Lower lobe of right lung (tissue), 2 donors: ENCODE measurements at regions not wholly inside any gene's neighbourhood (a gene's known extent, or its start where the extent isn't known, plus 50 kb on each side); places are given as distances from the start of the nearest gene placed in this dataset.

ENCODE experiments used
- ATAC-seq, 2 donors: fragments of 200-7000 bp; cut with Tn5 transposase; one replicate each; pipeline ENCODE4 v1.9.1; 2020 to 2022; ENCODE audit warnings: mild to moderate bottlenecking in 2 of 2, moderate library complexity in 2 of 2
- DNase-seq: peaks from one replicate; pipeline ENCODE4 v3.0.0-alpha.2; 2020
- H3K27ac ChIP-seq: fragments of 200-600 bp; one replicate; pipeline ENCODE4 v1.8.0; 2022
- H3K27me3 ChIP-seq: fragments of 200-600 bp; one replicate; pipeline ENCODE4 v1.8.0; 2022; ENCODE audit warnings: low read depth
- H3K36me3 ChIP-seq: fragments of 200-600 bp; one replicate; pipeline ENCODE4 v1.8.0; 2022; ENCODE audit warnings: mild to moderate bottlenecking
- H3K4me1 ChIP-seq: fragments of 200-600 bp; one replicate; pipeline ENCODE4 v1.8.0; 2022
- H3K4me3 ChIP-seq: fragments of 200-600 bp; one replicate; pipeline ENCODE4 v1.8.0; 2022; ENCODE audit warnings: mild to moderate bottlenecking
- H3K9me3 ChIP-seq: fragments of 200-600 bp; one replicate; pipeline ENCODE4 v1.8.0; 2022
- intact Hi-C: fragments of 100-400 bp; cut with DNase I; formaldehyde crosslinking; loops from one replicate; pipeline ENCODE4 v1.11.0; 2022
- TF ChIP-seq, protein P1 (sequence below): fragments of 200-600 bp; IDR thresholded peaks from one replicate; pipeline ENCODE4 v1.8.0; 2022; ENCODE audit warnings: antibody characterized with exemption, mild to moderate bottlenecking
- donor health status: DM: no; HTN: yes; CAD: no; lungs with severe emphysema.

DNA sequence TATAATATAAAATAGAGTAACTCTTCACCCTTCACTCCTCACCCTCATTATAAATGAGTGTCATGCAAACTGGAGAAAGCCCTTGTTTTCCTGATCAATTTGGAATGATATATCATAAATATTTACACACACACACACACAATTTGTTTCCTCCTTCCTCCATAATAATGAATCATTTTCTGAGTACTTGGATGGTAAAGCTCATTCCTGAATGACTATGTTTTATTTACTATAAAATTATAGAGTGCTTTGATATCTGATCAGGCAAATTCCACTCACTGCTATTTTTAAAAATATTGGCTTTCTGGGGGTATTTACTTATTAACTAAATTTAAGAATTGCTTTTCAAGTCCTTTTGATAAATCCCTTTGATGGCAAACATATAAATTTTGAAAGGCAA, 1125.5 kb upstream of the CNTNAP5 start:
- intact Hi-C loops: no loop called here

DNA sequence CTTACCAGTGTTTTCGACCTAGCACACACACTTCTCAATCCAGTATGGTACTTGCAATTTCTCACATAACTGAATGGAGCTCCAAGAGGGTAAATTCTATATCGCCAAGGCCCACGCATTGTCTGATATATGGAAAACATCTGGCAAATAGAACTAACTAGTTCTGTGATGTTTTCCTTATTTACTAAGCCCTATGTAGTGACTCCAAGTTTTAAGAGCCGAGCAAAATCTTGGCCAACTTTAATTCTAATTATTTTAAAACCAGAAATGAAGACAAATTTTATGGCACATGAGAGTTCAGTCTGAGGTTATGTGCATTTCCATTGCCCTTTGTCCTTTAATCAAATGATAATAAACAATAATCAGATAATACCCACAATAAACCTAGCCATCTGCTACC, 1119.7 kb upstream of the CNTNAP5 start:
- TF ChIP-seq, protein P1, sequence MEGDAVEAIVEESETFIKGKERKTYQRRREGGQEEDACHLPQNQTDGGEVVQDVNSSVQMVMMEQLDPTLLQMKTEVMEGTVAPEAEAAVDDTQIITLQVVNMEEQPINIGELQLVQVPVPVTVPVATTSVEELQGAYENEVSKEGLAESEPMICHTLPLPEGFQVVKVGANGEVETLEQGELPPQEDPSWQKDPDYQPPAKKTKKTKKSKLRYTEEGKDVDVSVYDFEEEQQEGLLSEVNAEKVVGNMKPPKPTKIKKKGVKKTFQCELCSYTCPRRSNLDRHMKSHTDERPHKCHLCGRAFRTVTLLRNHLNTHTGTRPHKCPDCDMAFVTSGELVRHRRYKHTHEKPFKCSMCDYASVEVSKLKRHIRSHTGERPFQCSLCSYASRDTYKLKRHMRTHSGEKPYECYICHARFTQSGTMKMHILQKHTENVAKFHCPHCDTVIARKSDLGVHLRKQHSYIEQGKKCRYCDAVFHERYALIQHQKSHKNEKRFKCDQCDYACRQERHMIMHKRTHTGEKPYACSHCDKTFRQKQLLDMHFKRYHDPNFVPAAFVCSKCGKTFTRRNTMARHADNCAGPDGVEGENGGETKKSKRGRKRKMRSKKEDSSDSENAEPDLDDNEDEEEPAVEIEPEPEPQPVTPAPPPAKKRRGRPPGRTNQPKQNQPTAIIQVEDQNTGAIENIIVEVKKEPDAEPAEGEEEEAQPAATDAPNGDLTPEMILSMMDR: no peak

More for the DNA sequence above, 1125.5 kb upstream of the CNTNAP5 start:
- Histone ChIP-seq H3K4me1 (no peaks in the 10 kb centered on the region), H3K4me3 (no peak overlapping the region), H3K36me3 (no peaks in the 10 kb centered on the region), H3K27ac (no peak overlapping the region), H3K9me3 (no peaks in the 10 kb centered on the region), H3K27me3 (no peaks in the 10 kb centered on the region)
- ATAC-seq (no peak), DNase-seq (no peak)
- TF ChIP-seq, protein P1: no peak

DNA sequence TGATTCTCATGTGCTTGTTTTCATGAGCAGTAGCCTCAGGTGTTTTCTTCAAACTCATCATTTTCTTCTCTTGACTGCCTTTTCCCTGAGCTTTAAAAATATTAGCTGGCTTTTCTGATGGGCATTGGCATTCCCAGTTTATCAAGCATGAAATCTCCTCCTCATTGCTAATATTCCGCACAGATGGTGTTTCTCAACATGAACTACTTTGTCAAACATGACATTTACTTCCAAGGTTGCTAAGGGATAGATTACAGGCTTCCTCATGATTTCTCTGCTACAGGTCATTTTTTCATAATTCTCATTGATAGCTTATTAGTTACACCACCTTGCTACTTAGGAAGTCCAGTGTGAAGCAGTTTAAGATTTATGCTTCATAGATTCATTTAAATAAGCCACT, 1116.9 kb upstream of the CNTNAP5 start:
- no peaks in the 10 kb centered on the region for H3K36me3 ChIP-seq
- DNase-seq (no peak), ATAC-seq (no peak)
- no peaks in the 10 kb centered on the region for H3K4me1 ChIP-seq
- no peaks in the 10 kb centered on the region for H3K9me3 ChIP-seq
- no peak overlapping the region for H3K27ac ChIP-seq
- H3K4me3 ChIP-seq: no peak overlapping the region
- TF ChIP-seq, protein P1: no peak
- no peaks in the 10 kb centered on the region for H3K27me3 ChIP-seq
- intact Hi-C loops: no loop called here

More for the DNA sequence above, 1119.7 kb upstream of the CNTNAP5 start:
- Histone ChIP-seq H3K4me3 (no peak overlapping the region), H3K9me3 (no peaks in the 10 kb centered on the region), H3K27ac (no peak overlapping the region), H3K4me1 (no peaks in the 10 kb centered on the region), H3K36me3 (no peaks in the 10 kb centered on the region), H3K27me3 (no peaks in the 10 kb centered on the region)
- ATAC-seq (no peak), DNase-seq (no peak)
- intact Hi-C loops: no loop called here

DNA sequence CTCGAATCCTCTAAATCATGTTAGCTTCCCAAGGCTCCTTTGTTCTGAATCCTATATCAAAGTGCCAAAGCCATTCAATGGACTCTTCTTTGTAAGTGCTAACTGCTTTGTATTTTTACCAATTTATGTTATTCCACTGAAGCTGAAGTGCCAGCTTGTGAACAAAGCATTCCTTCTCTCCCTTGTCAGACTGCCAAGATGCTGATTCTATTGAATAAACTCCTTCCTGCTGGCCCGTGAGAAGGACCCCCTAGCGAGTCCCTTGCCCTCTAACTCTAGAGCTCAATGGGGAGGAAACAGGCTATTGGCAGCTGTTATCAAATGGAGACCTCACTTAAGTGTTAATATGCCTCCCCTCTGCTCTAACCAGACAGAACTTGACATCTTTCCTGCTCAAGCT, 1097.9 kb upstream of the CNTNAP5 start:
- Histone ChIP-seq H3K27ac (no peak overlapping the region), H3K9me3 (peaks cover 18% of the 10 kb centered on the region), H3K36me3 (no peaks in the 10 kb centered on the region), H3K4me1 (no peaks in the 10 kb centered on the region), H3K4me3 (no peak overlapping the region), H3K27me3 (no peaks in the 10 kb centered on the region)
- no peak for DNase-seq
- TF ChIP-seq, protein P1: no peak
- ATAC-seq: no peak
- intact Hi-C loops: no loop called here

DNA sequence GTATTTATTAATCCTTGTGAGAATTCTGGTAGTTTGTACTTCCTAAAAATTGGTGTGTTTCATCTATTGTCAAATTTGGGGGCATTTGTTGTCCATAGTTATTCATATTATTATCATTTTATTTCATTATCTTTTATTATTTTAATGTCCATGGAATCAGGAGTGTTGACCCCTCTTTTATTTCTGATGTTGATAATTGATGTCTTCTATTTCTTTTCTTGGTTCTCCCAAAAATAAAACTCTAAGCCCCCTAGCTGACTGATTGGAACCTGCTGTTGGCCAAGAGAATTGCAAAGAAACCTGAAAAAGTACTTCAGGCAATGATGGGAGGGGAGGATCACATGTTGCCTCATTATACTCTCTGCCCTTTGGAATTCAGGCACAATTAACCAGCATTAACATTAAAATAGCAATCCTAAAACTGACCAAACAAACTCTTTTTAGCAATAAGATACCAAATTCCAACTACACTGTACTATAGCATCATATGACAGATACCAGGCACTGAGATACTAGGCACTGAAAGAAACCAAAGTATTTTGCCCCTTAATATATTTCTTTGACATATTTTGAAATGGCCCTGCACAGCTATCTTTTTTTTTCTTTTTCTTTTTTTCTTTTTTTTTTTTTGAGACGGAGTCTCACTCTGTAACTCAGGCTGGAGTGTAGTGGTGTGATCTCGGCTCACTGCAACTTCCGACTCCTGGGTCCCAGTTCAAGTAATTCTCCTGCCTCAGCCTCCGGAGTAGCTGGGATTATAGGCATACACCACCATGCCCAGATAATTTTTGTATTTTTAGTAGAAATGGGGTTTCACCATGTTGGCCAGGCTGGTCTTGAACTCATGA, 1097.2 kb upstream of the CNTNAP5 start:
- intact Hi-C loops: no loop called here
- DNase-seq (no peak), ATAC-seq (no peak)
- no peaks in the 10 kb centered on the region for H3K27me3 ChIP-seq
- no peaks in the 10 kb centered on the region for H3K4me1 ChIP-seq
- TF ChIP-seq, protein P1: no peak
- H3K4me3 ChIP-seq: no peak overlapping the region
- H3K27ac ChIP-seq: no peak overlapping the region
- H3K9me3 ChIP-seq: peaks cover 18% of the 10 kb centered on the region
- no peaks in the 10 kb centered on the region for H3K36me3 ChIP-seq
